Pancreas (tissue), 10 donors: ENCODE measurements at regions not wholly inside any gene's neighbourhood (a gene's known extent, or its start where the extent isn't known, plus 50 kb on each side); places are given as distances from the start of the nearest gene placed in this dataset.

Experiments
- ATAC-seq, 4 donors: fragments of 200-7000 bp; cut with Tn5 transposase; one replicate each; pipeline versions ENCODE4 v1.8.0 to v1.9.1; 2020; ENCODE audit warnings: mild to moderate bottlenecking in 4 of 4, moderate library complexity in 4 of 4
- DNase-seq, 6 donors: peaks; one replicate each; pipeline ENCODE4 v3.0.0-alpha.2; 2020
- FAIRE-seq: peaks from 2 replicates; lab custom pipeline; 2012; peaks lifted over from hg19 to GRCh38; lab: Jason Lieb, UNC
- H3K27ac ChIP-seq, 4 donors: fragments of 200-600 bp; sonication (generic); 1 replicate in 3 of 4; 2 replicates in 1 of 4; pipeline versions ENCODE4 v1.5.0 to v1.8.0; 2020
- H3K27me3 ChIP-seq, 4 donors: fragments of 200-600 bp; one replicate each; pipeline ENCODE4 v1.8.0; 2021
- H3K36me3 ChIP-seq, 3 donors: fragments of 200-600 bp; sonication (generic) in 1 of 3; one replicate each; pipeline versions ENCODE4 v1.5.0 to v1.8.0; 2020 to 2021
- H3K4me1 ChIP-seq, 3 donors: fragments of 200-600 bp; one replicate each; pipeline ENCODE4 v1.8.0; 2021
- H3K4me3 ChIP-seq, 4 donors: fragments of 200-600 bp; sonication (generic) in 2 of 4; one replicate each; pipeline versions ENCODE4 v1.5.0 to v1.8.0; 2020 to 2021
- H3K9me3 ChIP-seq, 4 donors: fragments of 200-600 bp; one replicate each; pipeline ENCODE4 v1.8.0; 2021
- WGBS, 2 donors: extraction: QIAGEN DNeasy Blood & Tissue Kit; methylation state at CpG; one replicate each; pipeline ENCODE4 v1.1.7; 2013; 5-methylcytosine and 5-hydroxymethylcytosine counted together
- intact Hi-C, 3 donors: fragments of 100-400 bp; cut with DNase I; formaldehyde crosslinking; loops; one replicate each; pipeline versions ENCODE4 v1.11.1 to v1.14.2; 2022
- TF ChIP-seq, protein P1 (sequence below), 4 donors: fragments of 200-600 bp; sonication (generic) in 3 of 4; IDR thresholded peaks; one replicate each; pipeline versions ENCODE4 v1.5.0 to v1.8.0; 2021; ENCODE audit warnings: antibody characterized with exemption in 4 of 4
- donor health status: healthy with polysubstance abuse.
- donor health status: DM: no; HTN: no; CAD: no; lungs with moderate emphysema.
- donor health status: DM: no; HTN: no; CAD: no.
- donor health status: control.
- donor health status: control.
- donor health status: Bipolar disorder and iron deficiency.
- donor health status: DM: yes; HTN: yes; CAD: no.
- donor health status: DM: no; HTN: no; CAD: no.
- donor health status: DM: no; HTN: no; CAD: no.
- donor health status: DM: yes; HTN: yes; CAD: no.

- H3K4me1 ChIP-seq = no peaks in the 10 kb centered on the region
- DNase-seq (peak in 1 of 6 donors; percentile 27), ATAC-seq (peak in 3 of 4 donors; percentile 59 to 68 (median 62)), FAIRE-seq (no peak)
- TF ChIP-seq, protein P1, sequence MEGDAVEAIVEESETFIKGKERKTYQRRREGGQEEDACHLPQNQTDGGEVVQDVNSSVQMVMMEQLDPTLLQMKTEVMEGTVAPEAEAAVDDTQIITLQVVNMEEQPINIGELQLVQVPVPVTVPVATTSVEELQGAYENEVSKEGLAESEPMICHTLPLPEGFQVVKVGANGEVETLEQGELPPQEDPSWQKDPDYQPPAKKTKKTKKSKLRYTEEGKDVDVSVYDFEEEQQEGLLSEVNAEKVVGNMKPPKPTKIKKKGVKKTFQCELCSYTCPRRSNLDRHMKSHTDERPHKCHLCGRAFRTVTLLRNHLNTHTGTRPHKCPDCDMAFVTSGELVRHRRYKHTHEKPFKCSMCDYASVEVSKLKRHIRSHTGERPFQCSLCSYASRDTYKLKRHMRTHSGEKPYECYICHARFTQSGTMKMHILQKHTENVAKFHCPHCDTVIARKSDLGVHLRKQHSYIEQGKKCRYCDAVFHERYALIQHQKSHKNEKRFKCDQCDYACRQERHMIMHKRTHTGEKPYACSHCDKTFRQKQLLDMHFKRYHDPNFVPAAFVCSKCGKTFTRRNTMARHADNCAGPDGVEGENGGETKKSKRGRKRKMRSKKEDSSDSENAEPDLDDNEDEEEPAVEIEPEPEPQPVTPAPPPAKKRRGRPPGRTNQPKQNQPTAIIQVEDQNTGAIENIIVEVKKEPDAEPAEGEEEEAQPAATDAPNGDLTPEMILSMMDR (IDR thresholded peaks at IDR 0.05) = peak; percentile 21 to 49 (median 32)
- intact Hi-C loops = no loop called here
- H3K4me3 ChIP-seq = no peak overlapping the region
- no peaks in the 10 kb centered on the region for H3K9me3 ChIP-seq
- 1 to 4% methylated on average over 3 of the region's 3 CpGs for WGBS, 2 donors
- H3K27ac ChIP-seq = no peak overlapping the region
- no peaks in the 10 kb centered on the region for H3K36me3 ChIP-seq
- peaks cover 0 to 21% (median 2%) of the 10 kb centered on the region in 4 donors for H3K27me3 ChIP-seq
Measured at GRCh38 chrX:71859637-71860036, 51.0 kb upstream of the NHSL2 start.
